Neural progenitor cell (in vitro differentiated cells): ENCODE measurements at regions not wholly inside any gene's neighbourhood (a gene's known extent, or its start where the extent isn't known, plus 50 kb on each side); places are given as distances from the start of the nearest gene placed in this dataset.

ENCODE experiments used
- DNase-seq: peaks from one replicate; pipeline ENCODE4 v3.0.0-alpha.2; 2016; ENCODE audit warnings: low spot score
- H2AFZ ChIP-seq: fragments of 200-600 bp; sonication (generic); replicated peaks from 2 replicates; pipeline ENCODE4 v1.6.1; 2016; ENCODE audit warnings: antibody characterized with exemption
- H3F3A ChIP-seq: fragments of 200-600 bp; sonication (generic); 2 replicates; pipeline ENCODE4 v1.6.1; 2016; ENCODE audit warnings: antibody characterized with exemption, low read depth
- H3K27ac ChIP-seq: fragments of 200-600 bp; sonication (generic); 2 replicates; pipeline ENCODE4 v1.5.1; 2016; ENCODE audit warnings: mild to moderate bottlenecking
- H3K27me3 ChIP-seq: fragments of 200-600 bp; sonication (generic); 2 replicates; pipeline ENCODE4 v1.6.1; 2016; ENCODE audit warnings: mild to moderate bottlenecking, moderate library complexity
- H3K36me3 ChIP-seq: fragments of 200-600 bp; sonication (generic); 2 replicates; pipeline ENCODE4 v1.5.1; 2016
- H3K4me1 ChIP-seq: fragments of 200-600 bp; sonication (generic); 2 replicates; pipeline ENCODE4 v1.6.1; 2016; ENCODE audit warnings: mixed run types
- H3K4me2 ChIP-seq: fragments of 200-600 bp; sonication (generic); 2 replicates; pipeline ENCODE4 v1.6.1; 2016
- H3K4me3 ChIP-seq: fragments of 200-600 bp; sonication (generic); 2 replicates; pipeline ENCODE4 v1.5.1; 2016
- H3K79me2 ChIP-seq: fragments of 200-600 bp; sonication (generic); 2 replicates; pipeline ENCODE4 v1.6.1; 2016; ENCODE audit warnings: low read depth
- H3K9ac ChIP-seq: fragments of 200-600 bp; sonication (generic); 2 replicates; pipeline ENCODE4 v1.6.1; 2016
- H3K9me3 ChIP-seq: fragments of 200-600 bp; sonication (generic); 2 replicates; pipeline ENCODE4 v1.5.1; 2016; ENCODE audit warnings: low read depth
- H4K20me1 ChIP-seq: fragments of 200-600 bp; sonication (generic); 2 replicates; pipeline ENCODE4 v1.6.1; 2016; ENCODE audit warnings: low read depth
- H3K27ac Mint-ChIP-seq: 3 replicates; pipeline ENCODE4 v1.8.0; 2021; ENCODE audit warnings: mixed read lengths
- H3K27me3 Mint-ChIP-seq: 2 replicates; pipeline ENCODE4 v1.8.0; 2022; ENCODE audit warnings: low read depth, mild to moderate bottlenecking, inconsistent platforms, moderate library complexity, mixed read lengths; ENCODE audit not compliant: insufficient read depth
- H3K36me3 Mint-ChIP-seq: 3 replicates; pipeline ENCODE4 v1.8.0; 2021; ENCODE audit warnings: mixed read lengths
- H3K4me1 Mint-ChIP-seq: 3 replicates; pipeline ENCODE4 v1.8.0; 2021; ENCODE audit warnings: mixed read lengths
- H3K4me3 Mint-ChIP-seq: 3 replicates; pipeline ENCODE4 v1.8.0; 2021; ENCODE audit warnings: mild to moderate bottlenecking, moderate library complexity, mixed read lengths
- H3K9me3 Mint-ChIP-seq: 3 replicates; pipeline ENCODE4 v1.8.0; 2020; ENCODE audit warnings: mixed read lengths
- CTCF ChIP-seq: fragments of 200-600 bp; sonication (generic); IDR thresholded peaks from 2 replicates; pipeline ENCODE4 v1.5.1; 2017; ENCODE audit warnings: antibody characterized with exemption, mild to moderate bottlenecking
- EZH2 ChIP-seq: fragments of 200-600 bp; sonication (generic); IDR thresholded peaks from 2 replicates; pipeline ENCODE4 v1.6.1; 2017; ENCODE audit warnings: antibody characterized with exemption, mild to moderate bottlenecking, moderate library complexity
- EZH2phosphoT487 ChIP-seq: fragments of 200-600 bp; sonication (generic); IDR thresholded peaks from 2 replicates; pipeline ENCODE4 v1.6.1; 2017; ENCODE audit warnings: antibody characterized with exemption

- Histone ChIP-seq H3K9ac (no peak overlapping the region), H3F3A (no peaks in the 10 kb centered on the region), H4K20me1 (no peaks in the 10 kb centered on the region), H2AFZ (no peak overlapping the region), H3K4me2 (no peak overlapping the region), H3K36me3 (no peaks in the 10 kb centered on the region), H3K27me3 (no peaks in the 10 kb centered on the region), H3K79me2 (no peaks in the 10 kb centered on the region), H3K4me3 (no peak overlapping the region), H3K9me3 (no peaks in the 10 kb centered on the region), H3K27ac (no peak overlapping the region), H3K4me1 (no peaks in the 10 kb centered on the region)
- no peak for TF ChIP-seq CTCF
- no peak for TF ChIP-seq EZH2
- no peak for TF ChIP-seq EZH2phosphoT487
- peaks cover 9% of the 10 kb centered on the region for H3K4me1 Mint-ChIP-seq
- H3K4me3 Mint-ChIP-seq = no peak overlapping the region
- no peaks in the 10 kb centered on the region for H3K9me3 Mint-ChIP-seq
- no peaks in the 10 kb centered on the region for H3K36me3 Mint-ChIP-seq
- DNase-seq = no peak
- no peak overlapping the region for H3K27ac Mint-ChIP-seq
- no peaks in the 10 kb centered on the region for H3K27me3 Mint-ChIP-seq
These were observed 821.6 kb downstream of the SQOR start for GRCh38 chr15:46456456-46456855.

GRCh38 chr15:46460431-46461094 is 825.7 kb downstream of the SQOR start:
- no peak overlapping the region for H3K4me2 ChIP-seq
- H3K9ac ChIP-seq = no peak overlapping the region
- Mint-ChIP-seq H3K36me3 (peaks cover 3% of the 10 kb centered on the region), H3K4me3 (no peak overlapping the region), H3K9me3 (no peaks in the 10 kb centered on the region), H3K27ac (no peak overlapping the region), H3K4me1 (peaks cover 27% of the 10 kb centered on the region), H3K27me3 (no peaks in the 10 kb centered on the region)
- no peaks in the 10 kb centered on the region for H4K20me1 ChIP-seq
- no peaks in the 10 kb centered on the region for H3K4me1 ChIP-seq
- TF ChIP-seq CTCF (no peak), EZH2phosphoT487 (no peak), EZH2 (no peak)
- no peaks in the 10 kb centered on the region for H3K79me2 ChIP-seq
- no peak overlapping the region for H2AFZ ChIP-seq
- no peak overlapping the region for H3K27ac ChIP-seq
- H3K4me3 ChIP-seq = no peak overlapping the region
- no peak for DNase-seq
- no peaks in the 10 kb centered on the region for H3K36me3 ChIP-seq
- H3K9me3 ChIP-seq = no peaks in the 10 kb centered on the region
- H3K27me3 ChIP-seq = no peaks in the 10 kb centered on the region
- H3F3A ChIP-seq = no peaks in the 10 kb centered on the region

GRCh38 chr15:46461416-46461815 is 826.6 kb downstream of the SQOR start:
- Histone ChIP-seq H3K27me3 (no peaks in the 10 kb centered on the region), H3F3A (no peaks in the 10 kb centered on the region), H3K9ac (no peak overlapping the region), H3K9me3 (no peaks in the 10 kb centered on the region), H3K27ac (no peak overlapping the region), H3K36me3 (no peaks in the 10 kb centered on the region), H4K20me1 (no peaks in the 10 kb centered on the region), H3K4me2 (no peak overlapping the region), H3K4me1 (no peaks in the 10 kb centered on the region), H3K4me3 (no peak overlapping the region), H2AFZ (peak overlapping the region; percentile 47), H3K79me2 (no peaks in the 10 kb centered on the region)
- DNase-seq = no peak
- Mint-ChIP-seq H3K27me3 (no peaks in the 10 kb centered on the region), H3K4me1 (peaks cover 24% of the 10 kb centered on the region), H3K36me3 (peaks cover 3% of the 10 kb centered on the region), H3K27ac (no peak overlapping the region), H3K4me3 (no peak overlapping the region), H3K9me3 (no peaks in the 10 kb centered on the region)
- TF ChIP-seq CTCF = no peak
- no peak for TF ChIP-seq EZH2
- no peak for TF ChIP-seq EZH2phosphoT487
